ENCODE measurements at regions not wholly inside any gene's neighbourhood (a gene's known extent, or its start where the extent isn't known, plus 50 kb on each side); places are given as distances from the start of the nearest gene placed in this dataset.

DNA sequence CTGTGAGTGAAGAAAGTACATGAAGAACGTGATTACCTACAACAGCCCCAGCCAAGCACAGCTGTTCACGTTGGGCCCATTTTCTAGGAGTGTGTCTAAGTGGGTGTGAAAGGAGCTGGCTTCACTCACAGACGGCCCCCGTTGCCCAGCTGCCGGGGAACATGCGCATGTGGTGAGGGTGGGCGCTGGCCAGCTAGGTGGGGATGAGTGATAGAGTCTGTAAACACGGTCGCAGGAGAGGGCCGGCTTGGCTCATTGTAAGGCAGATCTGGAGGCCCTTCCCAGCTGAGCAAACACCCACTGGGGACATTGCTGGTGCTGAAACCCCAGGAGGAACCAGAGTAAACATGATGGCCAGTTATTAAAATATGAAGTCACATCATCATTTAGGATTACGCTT is 160.5 kb downstream of the TEX29 start:
- intact Hi-C loops (cut with DNase I; ENCODE audit: low total_unique reads): no loop called here
- DNase-seq: no peak
- TF ChIP-seq POLR2AphosphoS5 (IDR thresholded peaks at IDR 0.05) (no peak), POLR2A (IDR thresholded peaks at IDR 0.05) (no peak)
- TF ChIP-seq, protein P1, sequence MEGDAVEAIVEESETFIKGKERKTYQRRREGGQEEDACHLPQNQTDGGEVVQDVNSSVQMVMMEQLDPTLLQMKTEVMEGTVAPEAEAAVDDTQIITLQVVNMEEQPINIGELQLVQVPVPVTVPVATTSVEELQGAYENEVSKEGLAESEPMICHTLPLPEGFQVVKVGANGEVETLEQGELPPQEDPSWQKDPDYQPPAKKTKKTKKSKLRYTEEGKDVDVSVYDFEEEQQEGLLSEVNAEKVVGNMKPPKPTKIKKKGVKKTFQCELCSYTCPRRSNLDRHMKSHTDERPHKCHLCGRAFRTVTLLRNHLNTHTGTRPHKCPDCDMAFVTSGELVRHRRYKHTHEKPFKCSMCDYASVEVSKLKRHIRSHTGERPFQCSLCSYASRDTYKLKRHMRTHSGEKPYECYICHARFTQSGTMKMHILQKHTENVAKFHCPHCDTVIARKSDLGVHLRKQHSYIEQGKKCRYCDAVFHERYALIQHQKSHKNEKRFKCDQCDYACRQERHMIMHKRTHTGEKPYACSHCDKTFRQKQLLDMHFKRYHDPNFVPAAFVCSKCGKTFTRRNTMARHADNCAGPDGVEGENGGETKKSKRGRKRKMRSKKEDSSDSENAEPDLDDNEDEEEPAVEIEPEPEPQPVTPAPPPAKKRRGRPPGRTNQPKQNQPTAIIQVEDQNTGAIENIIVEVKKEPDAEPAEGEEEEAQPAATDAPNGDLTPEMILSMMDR (IDR thresholded peaks at IDR 0.05 in 8 of 11, conservative IDR thresholded peaks at IDR 0.05 in 3 of 11): no peak
- 53 to 70% (median 62%) methylated on average over 11 of the region's 11 CpGs for WGBS, 5 donors
- Histone ChIP-seq H3K4me3 (no peak overlapping the region), H3K27me3 (replicated peaks in 1 of 7) (no peaks in the 10 kb centered on the region), H3K9me3 (peaks cover 0 to 6% (median 3%) of the 10 kb centered on the region in 8 donors), H3K4me1 (no peaks in the 10 kb centered on the region), H3K36me3 (no peaks in the 10 kb centered on the region), H3K27ac (no peak overlapping the region)

DNA sequence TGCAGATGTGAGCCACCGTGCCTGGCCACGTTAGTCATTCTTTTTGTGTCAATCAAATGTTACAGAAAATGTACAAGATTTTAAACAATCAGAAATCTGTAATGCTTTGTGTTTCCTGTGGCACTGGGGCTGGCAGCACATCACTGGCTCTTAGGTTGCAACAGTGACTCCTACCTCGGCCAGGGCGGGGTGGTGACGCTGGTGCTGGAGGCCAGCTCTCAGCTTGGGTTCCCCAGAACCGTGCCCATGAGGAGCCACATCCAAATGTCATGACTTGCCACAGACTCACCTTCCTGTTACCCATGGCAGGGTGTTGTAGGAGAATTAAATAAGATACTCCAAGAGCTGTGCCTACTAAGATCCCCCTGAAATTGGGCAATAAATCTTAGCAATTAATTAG is 161.7 kb downstream of the TEX29 start:
- TF ChIP-seq, protein P1 (IDR thresholded peaks at IDR 0.05 in 8 of 11, conservative IDR thresholded peaks at IDR 0.05 in 3 of 11): no peak
- TF ChIP-seq POLR2A (IDR thresholded peaks at IDR 0.05): no peak
- TF ChIP-seq POLR2AphosphoS5 (IDR thresholded peaks at IDR 0.05): no peak
- peaks cover 0 to 18% (median 14%) of the 10 kb centered on the region in 8 donors for H3K9me3 ChIP-seq

DNA sequence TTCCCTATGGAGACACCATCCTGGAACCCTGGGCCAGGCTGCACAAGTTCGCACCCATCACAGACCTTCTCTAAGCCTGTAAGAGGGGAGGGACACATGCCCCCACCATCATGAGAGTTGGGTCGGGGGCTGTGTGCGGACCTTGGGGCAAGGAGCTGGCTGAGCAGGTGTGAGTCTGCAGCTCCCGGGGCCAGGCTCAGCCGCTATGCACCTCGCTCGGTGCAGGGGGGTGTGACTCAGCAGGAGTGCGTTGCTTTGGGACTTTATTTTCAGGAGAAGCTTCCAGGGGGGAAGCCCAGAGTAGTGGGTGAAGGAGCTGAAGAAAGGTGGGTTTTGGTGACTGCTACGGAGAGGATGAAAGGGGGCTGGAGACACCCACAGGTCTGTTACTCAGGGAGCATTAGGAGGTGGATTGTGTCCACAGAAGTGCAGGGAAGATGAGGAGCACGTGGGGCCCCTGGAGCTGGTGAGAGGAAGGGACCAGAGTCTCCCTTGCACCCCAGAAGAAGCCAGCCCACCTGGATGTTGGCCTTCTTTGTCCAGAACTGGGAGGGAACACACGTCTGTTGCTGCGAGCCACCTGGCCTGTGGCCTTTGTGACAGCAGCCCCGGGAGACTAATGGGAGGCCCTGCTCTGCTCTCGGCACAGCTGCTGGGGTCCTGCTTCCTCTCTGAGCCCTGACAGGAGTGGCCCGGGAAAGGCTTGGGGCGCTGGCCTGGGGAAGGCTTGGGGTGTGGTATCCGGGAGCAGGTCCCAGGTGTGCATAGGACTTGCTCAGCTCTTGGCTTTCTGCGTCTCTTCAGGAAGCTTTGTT is 162.6 kb downstream of the TEX29 start:
- H3K36me3 ChIP-seq: no peaks in the 10 kb centered on the region
- no peak overlapping the region for H3K27ac ChIP-seq
- no peak overlapping the region for H3K4me3 ChIP-seq
- no peak for DNase-seq
- TF ChIP-seq, protein P1 (IDR thresholded peaks at IDR 0.05 in 8 of 11, conservative IDR thresholded peaks at IDR 0.05 in 3 of 11): no peak
- TF ChIP-seq POLR2A (IDR thresholded peaks at IDR 0.05): no peak
- TF ChIP-seq POLR2AphosphoS5 (IDR thresholded peaks at IDR 0.05): no peak
- intact Hi-C loops (cut with DNase I; ENCODE audit: low total_unique reads): no loop called here
- H3K4me1 ChIP-seq: no peaks in the 10 kb centered on the region
- peaks cover 0 to 27% (median 23%) of the 10 kb centered on the region in 8 donors for H3K9me3 ChIP-seq
- H3K27me3 ChIP-seq (replicated peaks in 1 of 7): no peaks in the 10 kb centered on the region
- 82 to 88% (median 83%) methylated on average over 12 to 18 of the region's 18 CpGs for WGBS, 5 donors

More for the DNA sequence above, 161.7 kb downstream of the TEX29 start:
- Histone ChIP-seq H3K36me3 (no peaks in the 10 kb centered on the region), H3K27me3 (replicated peaks in 1 of 7) (no peaks in the 10 kb centered on the region), H3K27ac (no peak overlapping the region), H3K4me1 (no peaks in the 10 kb centered on the region), H3K4me3 (no peak overlapping the region)
- intact Hi-C loops (cut with DNase I; ENCODE audit: low total_unique reads): no loop called here
- 72 to 83% (median 75%) methylated on average over 6 of the region's 6 CpGs for WGBS, 5 donors
- no peak for DNase-seq

DNA sequence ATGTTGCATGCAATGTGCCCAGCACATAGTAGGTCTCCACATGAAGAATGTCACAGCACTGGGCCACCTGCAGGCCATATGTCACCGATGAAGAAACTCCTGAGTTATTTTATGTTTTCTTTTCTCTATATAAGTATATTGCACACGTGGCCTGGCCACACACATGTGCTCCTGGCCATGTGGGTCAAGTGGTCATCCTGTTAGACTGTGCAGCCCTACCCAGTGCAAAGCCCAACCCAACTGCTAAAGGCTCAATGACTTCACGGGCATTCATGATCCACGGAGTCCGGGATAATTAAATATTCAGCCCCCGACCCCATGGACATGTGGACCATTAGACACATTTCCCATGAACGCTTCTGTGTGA is 163.2 kb downstream of the TEX29 start:
- Histone ChIP-seq H3K4me1 (no peaks in the 10 kb centered on the region), H3K9me3 (peaks cover 0 to 33% (median 27%) of the 10 kb centered on the region in 8 donors), H3K36me3 (no peaks in the 10 kb centered on the region), H3K27me3 (replicated peaks in 1 of 7) (peaks cover 0 to 2% (median 0%) of the 10 kb centered on the region in 7 donors), H3K27ac (no peak overlapping the region), H3K4me3 (no peak overlapping the region)
- intact Hi-C loops (cut with DNase I; ENCODE audit: low total_unique reads): no loop called here
- 85 to 92% (median 87%) methylated on average over 7 of the region's 7 CpGs for WGBS, 5 donors
- no peak for DNase-seq
- TF ChIP-seq POLR2A (IDR thresholded peaks at IDR 0.05) (no peak), POLR2AphosphoS5 (IDR thresholded peaks at IDR 0.05) (no peak)
- TF ChIP-seq, protein P1 (IDR thresholded peaks at IDR 0.05 in 8 of 11, conservative IDR thresholded peaks at IDR 0.05 in 3 of 11): no peak

All from spleen (tissue), 11 donors.